ENCODE measurements at regions not wholly inside any gene's neighbourhood (a gene's known extent, or its start where the extent isn't known, plus 50 kb on each side); places are given as distances from the start of the nearest gene placed in this dataset.

DNA sequence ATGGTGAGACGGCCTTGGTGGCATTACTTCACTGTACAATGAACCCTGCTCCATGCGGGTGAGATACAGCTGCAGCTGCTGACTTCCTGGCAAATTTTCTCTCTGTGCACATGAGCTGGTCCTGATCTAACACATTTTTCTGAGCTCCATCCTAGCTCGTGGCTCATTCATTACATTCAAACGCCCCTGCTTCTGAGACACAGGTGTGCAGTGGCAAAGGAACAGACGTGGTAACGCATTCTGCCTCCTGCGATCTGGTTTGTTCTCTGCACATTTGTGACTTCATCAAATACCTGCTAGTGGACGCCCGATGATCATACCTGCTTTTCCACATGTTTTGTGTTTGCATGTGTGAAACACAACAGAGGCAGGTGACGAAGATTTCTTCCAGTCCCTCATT, 189.6 kb upstream of the PDE10A start:
- dilution Hi-C loops (cut with HindIII; ENCODE audit: low sequenced_read_pairs, unreplicated experiment), result no loop called here

More for the DNA sequence above, 189.6 kb upstream of the PDE10A start:
- WGBS, 2 experiments (ENCODE audit: extremely low coverage in 2 of 2, insufficient read length in 1 of 2), result 88% methylated on average over 7 of the region's 10 CpGs; no CpG with 5 or more reads in 1 of the 2 experiments
- H3K23ac ChIP-seq (ENCODE audit: low read depth, low read length), result no peak overlapping the region
- H3K27me3 ChIP-seq (ENCODE audit: control insufficient read depth, insufficient read depth, low read length), result no peaks in the 10 kb centered on the region
- TF ChIP-seq MXI1 (IDR thresholded peaks at IDR 0.05; ENCODE audit: borderline replicate concordance, low read depth, low read length) (no peak), POLR2A (IDR thresholded peaks at IDR 0.05; ENCODE audit: low read depth, low read length) (no peak), BHLHE40 (IDR thresholded peaks at IDR 0.05; ENCODE audit: low read depth, low read length) (no peak), RCOR1 (IDR thresholded peaks at IDR 0.05; ENCODE audit: insufficient replicate concordance, low read length) (no peak), RAD21 (IDR thresholded peaks at IDR 0.05; ENCODE audit: low read length) (no peak), MAFK (IDR thresholded peaks at IDR 0.05; ENCODE audit: low read depth, low read length) (no peak), SMC3 (IDR thresholded peaks at IDR 0.05; ENCODE audit: low read depth, low read length) (no peak), RFX5 (IDR thresholded peaks at IDR 0.05; ENCODE audit: low read depth, low read length) (no peak), MAZ (IDR thresholded peaks at IDR 0.05; ENCODE audit: borderline replicate concordance, low read depth, low read length) (no peak), CEBPB (IDR thresholded peaks at IDR 0.05; ENCODE audit: low read depth, low read length) (no peak), CHD1 (IDR thresholded peaks at IDR 0.05; ENCODE audit: low read depth, low read length) (no peak), FOS (IDR thresholded peaks at IDR 0.05; ENCODE audit: low read depth, low read length) (no peak), NFE2L2 (IDR thresholded peaks at IDR 0.05; ENCODE audit: low read depth, low read length) (no peak), USF2 (IDR thresholded peaks at IDR 0.05; ENCODE audit: low read depth, low read length) (no peak), ELK1 (IDR thresholded peaks at IDR 0.05; ENCODE audit: borderline replicate concordance, low read depth, low read length) (no peak)
- TF ChIP-seq, protein P1, sequence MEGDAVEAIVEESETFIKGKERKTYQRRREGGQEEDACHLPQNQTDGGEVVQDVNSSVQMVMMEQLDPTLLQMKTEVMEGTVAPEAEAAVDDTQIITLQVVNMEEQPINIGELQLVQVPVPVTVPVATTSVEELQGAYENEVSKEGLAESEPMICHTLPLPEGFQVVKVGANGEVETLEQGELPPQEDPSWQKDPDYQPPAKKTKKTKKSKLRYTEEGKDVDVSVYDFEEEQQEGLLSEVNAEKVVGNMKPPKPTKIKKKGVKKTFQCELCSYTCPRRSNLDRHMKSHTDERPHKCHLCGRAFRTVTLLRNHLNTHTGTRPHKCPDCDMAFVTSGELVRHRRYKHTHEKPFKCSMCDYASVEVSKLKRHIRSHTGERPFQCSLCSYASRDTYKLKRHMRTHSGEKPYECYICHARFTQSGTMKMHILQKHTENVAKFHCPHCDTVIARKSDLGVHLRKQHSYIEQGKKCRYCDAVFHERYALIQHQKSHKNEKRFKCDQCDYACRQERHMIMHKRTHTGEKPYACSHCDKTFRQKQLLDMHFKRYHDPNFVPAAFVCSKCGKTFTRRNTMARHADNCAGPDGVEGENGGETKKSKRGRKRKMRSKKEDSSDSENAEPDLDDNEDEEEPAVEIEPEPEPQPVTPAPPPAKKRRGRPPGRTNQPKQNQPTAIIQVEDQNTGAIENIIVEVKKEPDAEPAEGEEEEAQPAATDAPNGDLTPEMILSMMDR (conservative IDR thresholded peaks at IDR 0.05; ENCODE audit: low read depth, low read length), result no peak
- H3K9me3 ChIP-seq (ENCODE audit: control insufficient read depth, insufficient read depth, low read length), result no peaks in the 10 kb centered on the region
- no peak overlapping the region for H3K4me3 ChIP-seq (ENCODE audit: insufficient read depth, low read depth, low read length)
- no peak overlapping the region for H4K91ac ChIP-seq (ENCODE audit: insufficient read depth, low read depth, low read length)
- DNase-seq, result no peak
- no peak overlapping the region for H2BK120ac ChIP-seq (ENCODE audit: low read depth, low read length)
- H3K79me1 ChIP-seq (ENCODE audit: low read depth in 1 of 2, low read length in 2 of 2), result no peaks in the 10 kb centered on the region
- ChIA-PET POLR2A (ENCODE audit: unreplicated experiment) (no interaction called here), CTCF (interaction anchor here (1.4 kb wide), 1 partner anchor 412 kb away, joined by 5 read pairs; no protein-coding TSS in a partner anchor)
- no TSS peak for BruUV-seq (replicated peaks)
- H3K4ac ChIP-seq (ENCODE audit: low read depth, low read length), result no peak overlapping the region
- H3K9me1 ChIP-seq (ENCODE audit: insufficient read depth, low read length), result no peaks in the 10 kb centered on the region
- no peak for ATAC-seq (ENCODE audit: low read depth)
- peaks cover 4% of the 10 kb centered on the region; the same call in 1 of the 2 replicates for H3K36me3 ChIP-seq (ENCODE audit: control insufficient read depth, insufficient read depth, low read length)
- no peak overlapping the region for H2AK9ac ChIP-seq (replicated peaks; ENCODE audit: low read depth, low read length, poor library complexity)
- no peak overlapping the region for H4K5ac ChIP-seq (ENCODE audit: low read depth, low read length)
- no peak overlapping the region for H2BK15ac ChIP-seq (ENCODE audit: low read depth, low read length)
- no peak overlapping the region for H3K4me2 ChIP-seq (ENCODE audit: low read depth, low read length)
- H3K14ac ChIP-seq (replicated peaks; ENCODE audit: low read depth, low read length), result no peak overlapping the region
- no peak overlapping the region for H4K8ac ChIP-seq (ENCODE audit: low read depth in 2 of 2, low read length in 2 of 2)
- H3K18ac ChIP-seq (ENCODE audit: low read depth, low read length), result no peak overlapping the region
- H3K4me1 ChIP-seq (ENCODE audit: control insufficient read depth, insufficient read depth, low read length), result peaks cover 8% of the 10 kb centered on the region
- no peak overlapping the region for H3K27ac ChIP-seq (ENCODE audit: insufficient read depth, low read length)
- H3K56ac ChIP-seq (ENCODE audit: extremely low read depth, insufficient read depth, low read length), result no peak overlapping the region
- intact Hi-C loops (cut with micrococcal nuclease) (no loop called here), in situ Hi-C loops (cut with MboI; ENCODE audit: low sequenced_read_pairs) (loop anchor here (5.0 to 10.0 kb wide), 2 partner anchors 128 to 415 kb away; no protein-coding TSS in a partner anchor)
- H4K20me1 ChIP-seq (ENCODE audit: insufficient read depth, low read length), result no peaks in the 10 kb centered on the region
- H2AK5ac ChIP-seq (ENCODE audit: low read depth, low read length), result no peak overlapping the region
- no peak overlapping the region for H2BK5ac ChIP-seq (ENCODE audit: low read depth, low read length, poor library complexity, severe bottlenecking)
- no peak overlapping the region for H2BK20ac ChIP-seq (ENCODE audit: low read depth, low read length)
- no peak overlapping the region for H3K9ac ChIP-seq (ENCODE audit: low read depth, low read length)
- H2AFZ ChIP-seq (replicated peaks; ENCODE audit: low read length, poor library complexity), result no peak overlapping the region
